IMR-90 (cell line): ENCODE measurements at regions not wholly inside any gene's neighbourhood (a gene's known extent, or its start where the extent isn't known, plus 50 kb on each side); places are given as distances from the start of the nearest gene placed in this dataset.

Experiments used
- ATAC-seq: fragments of 200-7000 bp; cut with Tn5 transposase; 2 replicates; pipeline ENCODE4 v1.9.1; 2020; ENCODE audit warnings: low read depth, mild to moderate bottlenecking, moderate library complexity
- BruUV-seq: library from RNA; stranded (reverse); fragments of 400-500 nt; replicated peaks from 2 replicates; lab custom pipeline; 2021; lab: Mats Ljungman, UMichigan
- CTCF ChIA-PET: fragments of 300-600 bp; formaldehyde crosslinking; extraction: SDS; loops from one replicate; lab custom pipeline; 2021; ENCODE audit warnings: antibody characterized with exemption; lab: Yijun Ruan, JAX
- POLR2A ChIA-PET: fragments of 300-600 bp; sonication (Branson Sonifier 250); formaldehyde crosslinking; loops from one replicate; lab custom pipeline; 2022; ENCODE audit warnings: antibody characterized with exemption; ENCODE audit not compliant: unreplicated experiment; lab: Charles Lee
- DNase-seq: peaks from one replicate; pipeline ENCODE4 v3.0.0; 2013
- H2AFZ ChIP-seq: replicated peaks from 2 replicates; pipeline ENCODE3; 2013; ENCODE audit warnings: low read length, mild to moderate bottlenecking; ENCODE audit not compliant: poor library complexity
- H2AK5ac ChIP-seq: 2 replicates; pipeline ENCODE4 v1.6.1; 2013; ENCODE audit warnings: low read depth, low read length, inconsistent platforms
- H2AK9ac ChIP-seq: replicated peaks from 2 replicates; pipeline ENCODE3; 2013; ENCODE audit warnings: mild to moderate bottlenecking, low read depth, low read length, moderate library complexity; ENCODE audit not compliant: poor library complexity
- H2BK120ac ChIP-seq: 2 replicates; pipeline ENCODE4 v1.6.1; 2013; ENCODE audit warnings: low read depth, low read length, inconsistent platforms
- H2BK15ac ChIP-seq: 3 replicates; pipeline ENCODE4 v1.6.1; 2013; ENCODE audit warnings: low read depth, low read length, inconsistent platforms
- H2BK20ac ChIP-seq: 2 replicates; pipeline ENCODE4 v1.6.1; 2013; ENCODE audit warnings: low read depth, mild to moderate bottlenecking, inconsistent platforms, low read length, moderate library complexity
- H2BK5ac ChIP-seq: 2 replicates; pipeline ENCODE4 v1.6.1; 2013; ENCODE audit warnings: mild to moderate bottlenecking, low read depth, low read length, inconsistent platforms; ENCODE audit not compliant: poor library complexity, severe bottlenecking
- H3K14ac ChIP-seq: replicated peaks from 2 replicates; pipeline ENCODE4 v1.6.1; 2013; ENCODE audit warnings: low read depth, low read length, inconsistent platforms
- H3K18ac ChIP-seq: 2 replicates; pipeline ENCODE4 v1.6.1; 2013; ENCODE audit warnings: low read depth, low read length, control low read depth
- H3K23ac ChIP-seq: 2 replicates; pipeline ENCODE4 v1.6.1; 2013; ENCODE audit warnings: low read depth, low read length, inconsistent platforms
- H3K27ac ChIP-seq: 2 replicates; pipeline ENCODE4 v1.5.1; 2013; ENCODE audit warnings: mild to moderate bottlenecking, control low read depth, low read length; ENCODE audit not compliant: insufficient read depth
- H3K27me3 ChIP-seq: 2 replicates; pipeline ENCODE4 v1.6.1; 2013; ENCODE audit warnings: low read length; ENCODE audit not compliant: control insufficient read depth, insufficient read depth
- H3K36me3 ChIP-seq: 2 replicates; pipeline ENCODE4 v1.6.1; 2013; ENCODE audit warnings: low read length, mixed read lengths; ENCODE audit not compliant: control insufficient read depth, insufficient read depth
- H3K4ac ChIP-seq: 2 replicates; pipeline ENCODE4 v1.6.1; 2013; ENCODE audit warnings: low read depth, low read length, inconsistent platforms
- H3K4me1 ChIP-seq: 2 replicates; pipeline ENCODE4 v1.6.1; 2013; ENCODE audit warnings: low read length, mixed read lengths; ENCODE audit not compliant: control insufficient read depth, insufficient read depth
- H3K4me2 ChIP-seq: 2 replicates; pipeline ENCODE4 v1.6.1; 2013; ENCODE audit warnings: low read depth, mild to moderate bottlenecking, control low read depth, low read length, moderate library complexity
- H3K4me3 ChIP-seq: 2 replicates; pipeline ENCODE4 v1.5.1; 2013; ENCODE audit warnings: low read depth, mild to moderate bottlenecking, control low read depth, low read length, moderate library complexity; ENCODE audit not compliant: insufficient read depth
- H3K56ac ChIP-seq: 2 replicates; pipeline ENCODE4 v1.6.1; 2013; ENCODE audit warnings: low read length, inconsistent platforms; ENCODE audit not compliant: insufficient read depth; ENCODE audit errors: extremely low read depth
- H3K79me1 ChIP-seq, 2 experiments: 2 replicates each; pipeline ENCODE4 v1.6.1; 2013; ENCODE audit warnings: low read length in 2 of 2, inconsistent platforms in 1 of 2, low read depth in 1 of 2
- H3K9ac ChIP-seq: 2 replicates; pipeline ENCODE4 v1.6.1; 2013; ENCODE audit warnings: low read depth, low read length, control low read depth
- H3K9me1 ChIP-seq: 2 replicates; pipeline ENCODE4 v1.6.1; 2013; ENCODE audit warnings: low read length, inconsistent platforms; ENCODE audit not compliant: insufficient read depth
- H3K9me3 ChIP-seq: 2 replicates; pipeline ENCODE4 v1.6.1; 2013; ENCODE audit warnings: low read length; ENCODE audit not compliant: control insufficient read depth, insufficient read depth
- H4K20me1 ChIP-seq: 2 replicates; pipeline ENCODE4 v1.6.1; 2013; ENCODE audit warnings: low read length, inconsistent platforms; ENCODE audit not compliant: insufficient read depth
- H4K5ac ChIP-seq: 2 replicates; pipeline ENCODE4 v1.6.1; 2013; ENCODE audit warnings: mild to moderate bottlenecking, low read depth, low read length, control low read depth
- H4K8ac ChIP-seq, 2 experiments: 2 replicates each; pipeline ENCODE4 v1.6.1; 2013; ENCODE audit warnings: low read depth in 2 of 2, low read length in 2 of 2, control low read depth in 1 of 2, inconsistent platforms in 1 of 2
- H4K91ac ChIP-seq: 2 replicates; pipeline ENCODE4 v1.6.1; 2013; ENCODE audit warnings: low read depth, low read length, inconsistent platforms; ENCODE audit not compliant: insufficient read depth
- BHLHE40 ChIP-seq: fragments of 150-350 bp; IDR thresholded peaks from 2 replicates; pipeline ENCODE4 v1.6.1; 2016; ENCODE audit warnings: mild to moderate bottlenecking, low read depth, low read length
- CEBPB ChIP-seq: IDR thresholded peaks from 2 replicates; pipeline ENCODE4 v1.6.1; 2012; ENCODE audit warnings: low read depth, low read length, improper control_type of control experiment
- CHD1 ChIP-seq: IDR thresholded peaks from 2 replicates; pipeline ENCODE4 v1.6.1; 2012; ENCODE audit warnings: low read depth, low read length, improper control_type of control experiment
- FOS ChIP-seq: fragments of 150-350 bp; IDR thresholded peaks from 2 replicates; pipeline ENCODE4 v1.6.1; 2016; ENCODE audit warnings: low read depth, low read length
- MAZ ChIP-seq: IDR thresholded peaks from 2 replicates; pipeline ENCODE4 v1.6.1; 2012; ENCODE audit warnings: low read depth, mild to moderate bottlenecking, low read length, improper control_type of control experiment, moderate library complexity, borderline replicate concordance
- MXI1 ChIP-seq: IDR thresholded peaks from 2 replicates; pipeline ENCODE4 v1.6.1; 2012; ENCODE audit warnings: low read depth, mild to moderate bottlenecking, low read length, moderate library complexity, borderline replicate concordance
- NFE2L2 ChIP-seq: fragments of 150-350 bp; IDR thresholded peaks from 2 replicates; pipeline ENCODE4 v1.6.1; 2016; ENCODE audit warnings: low read depth, mild to moderate bottlenecking, low read length
- RAD21 ChIP-seq: IDR thresholded peaks from 2 replicates; pipeline ENCODE4 v1.6.1; 2012; ENCODE audit warnings: low read length, improper control_type of control experiment
- RFX5 ChIP-seq: IDR thresholded peaks from 2 replicates; pipeline ENCODE4 v1.8.0; 2012; ENCODE audit warnings: low read depth, mild to moderate bottlenecking, low read length, moderate library complexity
- SMC3 ChIP-seq: fragments of 150-350 bp; IDR thresholded peaks from 2 replicates; pipeline ENCODE4 v1.6.1; 2016; ENCODE audit warnings: low read depth, mild to moderate bottlenecking, antibody characterized with exemption, low read length, moderate library complexity
- WGBS, 2 experiments: methylation state at CpG; one replicate each; pipeline versions ENCODE4 v1.1.5 to v1.1.7; 2013; ENCODE audit warnings: missing lambda C conversion rate in 2 of 2; ENCODE audit not compliant: insufficient read length in 1 of 2; ENCODE audit errors: extremely low coverage in 2 of 2; 5-methylcytosine and 5-hydroxymethylcytosine counted together
- dilution Hi-C: fragments of 300-500 bp; cut with HindIII; formaldehyde crosslinking; loops from one replicate; pipeline ENCODE4 v1.14.3; 2018; ENCODE audit warnings: low sequenced_read_pairs; ENCODE audit not compliant: unreplicated experiment
- in situ Hi-C: fragments of 300-500 bp; cut with MboI; formaldehyde crosslinking; loops from 3 replicates; pipeline ENCODE4 v1.14.3; 2019; ENCODE audit warnings: low sequenced_read_pairs, inconsistent platforms, mixed read lengths
- intact Hi-C: fragments of 100-400 bp; cut with micrococcal nuclease; formaldehyde crosslinking; loops from 2 replicates; pipeline ENCODE4 v1.10.0; 2022
- TF ChIP-seq, protein P1 (sequence below): conservative IDR thresholded peaks from 2 replicates; pipeline ENCODE4 v1.5.1; 2012; ENCODE audit warnings: mild to moderate bottlenecking, low read depth, low read length, improper control_type of control experiment
- TF ChIP-seq, protein P2 (sequence below): fragments of 150-350 bp; IDR thresholded peaks from 2 replicates; pipeline ENCODE4 v1.6.1; 2017; ENCODE audit warnings: mild to moderate bottlenecking, antibody characterized with exemption, low read length, low read depth

DNA sequence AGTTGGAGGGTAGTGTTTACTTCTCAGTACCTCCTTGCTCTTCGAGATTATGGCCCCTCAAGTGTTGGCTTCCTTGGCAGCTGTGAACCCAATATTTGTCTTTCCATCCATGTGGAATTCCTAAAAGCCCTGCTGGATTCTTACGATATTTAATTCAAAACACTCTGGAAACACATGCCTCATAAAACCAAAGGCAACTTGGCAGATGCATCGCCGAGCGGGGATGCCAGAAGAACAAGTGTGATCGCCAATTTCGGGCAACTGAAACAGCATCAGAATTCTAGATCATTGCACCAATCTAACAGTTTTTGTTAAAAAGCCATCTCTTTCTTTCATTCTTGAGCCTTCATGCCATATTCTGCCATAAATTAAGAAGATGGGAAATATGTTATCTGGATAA, 934.4 kb downstream of the AACS start:
- Histone ChIP-seq H3K4me1 (no peaks in the 10 kb centered on the region), H3K18ac (no peak overlapping the region), H3K9me1 (no peaks in the 10 kb centered on the region), H2AK5ac (no peak overlapping the region), H2BK20ac (no peak overlapping the region), H3K9me3 (peaks cover 17% of the 10 kb centered on the region), H2AFZ (no peak overlapping the region), H4K5ac (no peak overlapping the region), H3K27ac (no peak overlapping the region), H2BK15ac (no peak overlapping the region), H2BK120ac (no peak overlapping the region), H3K79me1 (no peaks in the 10 kb centered on the region), H3K23ac (no peak overlapping the region), H4K8ac (no peak overlapping the region), H2AK9ac (no peak overlapping the region), H3K36me3 (no peaks in the 10 kb centered on the region), H3K56ac (no peak overlapping the region), H3K4me3 (no peak overlapping the region), H3K4me2 (no peak overlapping the region), H4K20me1 (no peaks in the 10 kb centered on the region), H4K91ac (no peak overlapping the region), H3K27me3 (no peaks in the 10 kb centered on the region), H3K4ac (no peak overlapping the region), H3K9ac (no peak overlapping the region), H2BK5ac (no peak overlapping the region), H3K14ac (no peak overlapping the region)
- ATAC-seq: no peak
- no peak for DNase-seq
- in situ Hi-C loops: no loop called here
- WGBS, 2 experiments: 80% methylated on average over 3 of the region's 7 CpGs; no CpG with 5 or more reads in 1 of the 2 experiments
- BruUV-seq: no TSS peak
- CTCF ChIA-PET: no interaction called here
- POLR2A ChIA-PET: no interaction called here
- intact Hi-C loops: no loop called here
- TF ChIP-seq, protein P1, sequence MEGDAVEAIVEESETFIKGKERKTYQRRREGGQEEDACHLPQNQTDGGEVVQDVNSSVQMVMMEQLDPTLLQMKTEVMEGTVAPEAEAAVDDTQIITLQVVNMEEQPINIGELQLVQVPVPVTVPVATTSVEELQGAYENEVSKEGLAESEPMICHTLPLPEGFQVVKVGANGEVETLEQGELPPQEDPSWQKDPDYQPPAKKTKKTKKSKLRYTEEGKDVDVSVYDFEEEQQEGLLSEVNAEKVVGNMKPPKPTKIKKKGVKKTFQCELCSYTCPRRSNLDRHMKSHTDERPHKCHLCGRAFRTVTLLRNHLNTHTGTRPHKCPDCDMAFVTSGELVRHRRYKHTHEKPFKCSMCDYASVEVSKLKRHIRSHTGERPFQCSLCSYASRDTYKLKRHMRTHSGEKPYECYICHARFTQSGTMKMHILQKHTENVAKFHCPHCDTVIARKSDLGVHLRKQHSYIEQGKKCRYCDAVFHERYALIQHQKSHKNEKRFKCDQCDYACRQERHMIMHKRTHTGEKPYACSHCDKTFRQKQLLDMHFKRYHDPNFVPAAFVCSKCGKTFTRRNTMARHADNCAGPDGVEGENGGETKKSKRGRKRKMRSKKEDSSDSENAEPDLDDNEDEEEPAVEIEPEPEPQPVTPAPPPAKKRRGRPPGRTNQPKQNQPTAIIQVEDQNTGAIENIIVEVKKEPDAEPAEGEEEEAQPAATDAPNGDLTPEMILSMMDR: no peak
- TF ChIP-seq FOS (no peak), MAZ (no peak), RFX5 (no peak), RAD21 (no peak), CHD1 (no peak), NFE2L2 (no peak), BHLHE40 (no peak), SMC3 (no peak), MXI1 (no peak), CEBPB (no peak)
- TF ChIP-seq, protein P2, sequence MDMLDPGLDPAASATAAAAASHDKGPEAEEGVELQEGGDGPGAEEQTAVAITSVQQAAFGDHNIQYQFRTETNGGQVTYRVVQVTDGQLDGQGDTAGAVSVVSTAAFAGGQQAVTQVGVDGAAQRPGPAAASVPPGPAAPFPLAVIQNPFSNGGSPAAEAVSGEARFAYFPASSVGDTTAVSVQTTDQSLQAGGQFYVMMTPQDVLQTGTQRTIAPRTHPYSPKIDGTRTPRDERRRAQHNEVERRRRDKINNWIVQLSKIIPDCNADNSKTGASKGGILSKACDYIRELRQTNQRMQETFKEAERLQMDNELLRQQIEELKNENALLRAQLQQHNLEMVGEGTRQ: no peak
- dilution Hi-C loops: no loop called here
